Suprapubic skin (tissue), 4 donors: ENCODE measurements at regions not wholly inside any gene's neighbourhood (a gene's known extent, or its start where the extent isn't known, plus 50 kb on each side); places are given as distances from the start of the nearest gene placed in this dataset.

Experiments
- CTCF ChIP-seq, 2 donors: fragments of 200-600 bp in 1 of 2; fragments of 450-650 bp in 1 of 2; sonication (generic) in 1 of 2; IDR thresholded peaks; one replicate each; pipeline ENCODE4 v1.5.1; 2016 to 2019; ENCODE audit warnings: antibody characterized with exemption in 2 of 2, mild to moderate bottlenecking in 1 of 2, moderate library complexity in 1 of 2
- EP300 ChIP-seq: sonication (generic); formaldehyde crosslinking; IDR thresholded peaks from one replicate; pipeline ENCODE4 v1.6.1; 2017; ENCODE audit warnings: antibody characterized with exemption
- POLR2A ChIP-seq, 2 donors: fragments of 450-650 bp; IDR thresholded peaks; one replicate each; pipeline ENCODE4 v1.6.1; 2017; ENCODE audit warnings: antibody characterized with exemption in 2 of 2, mild to moderate bottlenecking in 2 of 2, moderate library complexity in 2 of 2
- POLR2AphosphoS5 ChIP-seq, 3 donors: sonication (generic); formaldehyde crosslinking; IDR thresholded peaks; one replicate each; pipeline ENCODE4 v1.6.1; 2017; ENCODE audit warnings: antibody characterized with exemption in 3 of 3

- TF ChIP-seq CTCF (IDR thresholded peaks at IDR 0.05): no peak
- no peak for TF ChIP-seq POLR2A (IDR thresholded peaks at IDR 0.05)
- no peak for TF ChIP-seq POLR2AphosphoS5 (IDR thresholded peaks at IDR 0.05)
- TF ChIP-seq EP300: no peak
These were observed 209.5 kb downstream of the PARM1 start for GRCh38 chr4:75142382-75142781.
